Body of pancreas (tissue), 4 donors: ENCODE measurements at regions not wholly inside any gene's neighbourhood (a gene's known extent, or its start where the extent isn't known, plus 50 kb on each side); places are given as distances from the start of the nearest gene placed in this dataset.

ENCODE experiments used
- ATAC-seq: fragments of 150-250 bp; one replicate; pipeline ENCODE4 v1.9.1; 2016
- DNase-seq, 4 donors: peaks; one replicate each; pipeline ENCODE4 v3.0.0-alpha.2; 2019
- H3K27ac ChIP-seq, 4 donors: fragments of 200-600 bp; sonication (generic); 1 replicate in 3 of 4; 2 replicates in 1 of 4; pipeline versions ENCODE4 v1.5.1 to v1.6.1; 2016 to 2019; ENCODE audit warnings: mild to moderate bottlenecking in 1 of 4, mixed read lengths in 1 of 4, moderate library complexity in 1 of 4
- H3K27me3 ChIP-seq, 2 donors: fragments of 200-600 bp; sonication (generic); one replicate each; pipeline ENCODE4 v1.6.0; 2016; ENCODE audit warnings: mild to moderate bottlenecking in 1 of 2
- H3K36me3 ChIP-seq, 2 donors: fragments of 200-600 bp; sonication (generic); replicated peaks in 1 of 2; 2 replicates each; pipeline ENCODE4 v1.5.1; 2016; ENCODE audit warnings: low read depth in 2 of 2; ENCODE audit not compliant: insufficient read depth in 1 of 2
- H3K4me1 ChIP-seq: fragments of 200-600 bp; sonication (generic); one replicate; pipeline ENCODE4 v1.6.0; 2016
- H3K4me3 ChIP-seq, 2 donors: fragments of 200-600 bp; sonication (generic); 1 replicate in 1 of 2; 2 replicates in 1 of 2; pipeline ENCODE4 v1.5.1; 2016 to 2019
- H3K9me3 ChIP-seq, 3 donors: fragments of 200-600 bp; sonication (generic); 1 replicate in 2 of 3; 2 replicates in 1 of 3; pipeline ENCODE4 v1.5.1; 2016
- POLR2A ChIP-seq, 3 donors: fragments of 450-650 bp; IDR thresholded peaks; one replicate each; pipeline ENCODE4 v1.6.1; 2016; ENCODE audit warnings: antibody characterized with exemption in 3 of 3, mild to moderate bottlenecking in 2 of 3
- WGBS, 2 donors: methylation state at CpG; one replicate each; pipeline ENCODE4 v1.1.5; 2017; 5-methylcytosine and 5-hydroxymethylcytosine counted together
- intact Hi-C: fragments of 100-400 bp; cut with DNase I; formaldehyde crosslinking; loops from one replicate; pipeline ENCODE4 v1.15.1; 2023
- TF ChIP-seq, protein P1 (sequence below), 7 experiments: fragments of 450-650 bp in 4 of 7; fragments of 200-600 bp in 3 of 7; sonication (generic) in 3 of 7; IDR thresholded peaks; one replicate each; pipeline ENCODE4 v1.5.1; 2016 to 2019; ENCODE audit warnings: antibody characterized with exemption in 7 of 7

DNA sequence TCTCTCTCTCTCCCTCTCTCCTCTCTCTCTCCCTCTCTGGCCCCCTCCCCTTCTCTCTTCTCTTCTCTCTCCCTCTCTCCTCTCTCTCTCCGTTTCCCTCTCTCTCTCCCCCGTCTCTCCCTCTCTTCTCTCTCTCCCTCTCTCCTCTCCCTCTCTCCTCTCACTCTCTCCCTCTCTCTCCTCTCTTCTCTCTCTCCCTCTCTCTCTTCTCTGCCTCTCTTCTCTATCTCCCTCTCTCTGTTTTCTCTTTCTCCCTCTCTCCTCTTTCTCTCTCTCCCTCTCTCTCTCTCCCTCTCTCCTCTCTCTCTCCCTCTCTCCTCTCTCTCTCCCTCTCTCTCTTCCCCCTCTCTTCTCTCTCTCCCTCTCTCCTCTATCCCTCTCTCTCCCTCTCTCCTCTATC, 98.3 kb upstream of the FGF3 start:
- H3K27me3 ChIP-seq, result peaks cover 0 to 7% of the 10 kb centered on the region in 2 donors
- TF ChIP-seq, protein P1, sequence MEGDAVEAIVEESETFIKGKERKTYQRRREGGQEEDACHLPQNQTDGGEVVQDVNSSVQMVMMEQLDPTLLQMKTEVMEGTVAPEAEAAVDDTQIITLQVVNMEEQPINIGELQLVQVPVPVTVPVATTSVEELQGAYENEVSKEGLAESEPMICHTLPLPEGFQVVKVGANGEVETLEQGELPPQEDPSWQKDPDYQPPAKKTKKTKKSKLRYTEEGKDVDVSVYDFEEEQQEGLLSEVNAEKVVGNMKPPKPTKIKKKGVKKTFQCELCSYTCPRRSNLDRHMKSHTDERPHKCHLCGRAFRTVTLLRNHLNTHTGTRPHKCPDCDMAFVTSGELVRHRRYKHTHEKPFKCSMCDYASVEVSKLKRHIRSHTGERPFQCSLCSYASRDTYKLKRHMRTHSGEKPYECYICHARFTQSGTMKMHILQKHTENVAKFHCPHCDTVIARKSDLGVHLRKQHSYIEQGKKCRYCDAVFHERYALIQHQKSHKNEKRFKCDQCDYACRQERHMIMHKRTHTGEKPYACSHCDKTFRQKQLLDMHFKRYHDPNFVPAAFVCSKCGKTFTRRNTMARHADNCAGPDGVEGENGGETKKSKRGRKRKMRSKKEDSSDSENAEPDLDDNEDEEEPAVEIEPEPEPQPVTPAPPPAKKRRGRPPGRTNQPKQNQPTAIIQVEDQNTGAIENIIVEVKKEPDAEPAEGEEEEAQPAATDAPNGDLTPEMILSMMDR (IDR thresholded peaks at IDR 0.05), result no peak
- no peak for TF ChIP-seq POLR2A (IDR thresholded peaks at IDR 0.05)
- no peaks in the 10 kb centered on the region for H3K9me3 ChIP-seq
- no peak overlapping the region for H3K4me3 ChIP-seq
- ATAC-seq (no peak), DNase-seq (no peak)
- intact Hi-C loops, result no loop called here
- WGBS, 2 donors, result 50 to 56% methylated on average over 2 of the region's 2 CpGs
- no peaks in the 10 kb centered on the region for H3K36me3 ChIP-seq
- H3K27ac ChIP-seq, result no peak overlapping the region
- peaks cover 41% of the 10 kb centered on the region for H3K4me1 ChIP-seq

DNA sequence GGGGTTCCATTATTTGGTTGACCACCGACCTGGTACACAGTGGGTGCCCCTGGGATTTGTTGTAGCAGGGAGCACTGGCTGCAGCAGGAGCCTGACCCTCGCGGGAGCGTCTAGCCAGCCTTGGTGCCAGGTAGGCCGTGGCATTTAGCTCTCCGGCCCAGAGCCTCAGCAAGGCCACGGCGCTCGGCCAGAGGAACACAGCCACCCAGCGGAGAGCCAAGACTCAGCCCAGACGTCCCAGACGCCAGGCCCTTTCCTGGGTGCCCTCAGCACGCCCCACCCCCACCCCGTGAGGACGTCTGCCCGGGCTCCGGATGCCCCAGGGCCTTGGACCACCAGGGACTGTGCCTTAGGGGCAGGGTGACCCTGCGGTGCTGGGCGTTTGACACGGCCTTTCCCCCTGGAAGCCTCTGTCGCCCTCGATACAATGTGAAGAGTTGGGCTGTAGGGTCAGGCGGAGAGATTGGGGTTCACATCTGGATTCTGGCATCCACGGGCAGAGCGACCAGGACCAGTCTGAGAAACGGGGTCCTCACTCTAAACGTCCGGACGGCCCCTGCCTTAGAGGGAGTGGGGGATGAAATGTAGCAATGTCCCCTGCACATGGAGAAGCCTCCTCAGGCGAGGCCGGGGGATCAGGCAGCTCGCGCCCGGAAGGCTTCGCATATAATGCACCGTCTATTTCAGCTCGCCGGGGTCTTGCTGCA, 99.2 kb upstream of the FGF3 start:
- H3K4me1 ChIP-seq, result peaks cover 40% of the 10 kb centered on the region
- H3K4me3 ChIP-seq, result no peak overlapping the region
- no peaks in the 10 kb centered on the region for H3K36me3 ChIP-seq
- DNase-seq (peak in 2 of 4 donors; percentile 52 to 54), ATAC-seq (no peak)
- H3K27me3 ChIP-seq, result peaks cover 0 to 7% of the 10 kb centered on the region in 2 donors
- no peaks in the 10 kb centered on the region for H3K9me3 ChIP-seq
- peak overlapping the region in 1 of 4 donors; percentile 3 for H3K27ac ChIP-seq
- 32 to 39% methylated on average over 10 to 38 of the region's 38 CpGs for WGBS, 2 donors
- intact Hi-C loops, result no loop called here
- TF ChIP-seq, protein P1 (IDR thresholded peaks at IDR 0.05), result no peak
- TF ChIP-seq POLR2A (IDR thresholded peaks at IDR 0.05), result no peak

DNA sequence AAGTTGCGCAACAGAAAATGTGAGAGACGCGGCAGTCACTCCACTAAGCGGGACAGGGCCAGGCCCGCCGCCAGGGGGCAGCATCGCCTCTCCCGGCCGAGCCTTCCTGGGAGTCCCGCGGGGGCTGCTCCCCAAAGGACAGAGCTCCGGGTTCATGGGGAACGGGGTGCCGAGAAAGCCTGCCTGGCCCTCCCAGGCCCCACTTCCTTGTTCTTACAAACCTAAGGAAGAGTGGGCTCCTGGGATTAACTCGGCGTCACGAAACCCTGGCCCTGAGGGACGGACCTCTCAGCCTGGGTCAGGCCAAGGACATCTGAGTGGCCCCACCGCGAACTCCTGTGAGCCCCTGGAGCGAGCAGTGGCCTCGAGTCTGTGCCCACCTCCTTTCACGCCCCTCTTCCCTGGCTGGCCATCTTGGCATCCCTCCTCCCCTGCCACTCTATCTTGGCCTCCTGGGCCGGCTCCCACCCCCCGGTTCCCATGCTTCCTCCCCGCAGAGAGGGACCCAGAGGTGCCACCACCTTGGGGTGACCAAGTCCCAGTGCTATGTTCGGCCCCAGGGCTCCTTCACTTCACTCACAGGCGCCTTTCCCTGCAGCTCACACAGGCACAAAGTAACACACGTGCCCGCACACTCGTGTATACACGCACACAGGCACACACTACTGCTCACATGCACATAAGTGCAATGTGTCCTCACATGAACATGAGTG, 99.9 kb upstream of the FGF3 start:
- peak; percentile 30 for ATAC-seq
- peak; percentile 67 to 83 (median 72) for DNase-seq
- intact Hi-C loops, result no loop called here
- peak overlapping the region in 1 of 4 donors; percentile 3 for H3K27ac ChIP-seq
- no peak overlapping the region for H3K4me3 ChIP-seq
- no peaks in the 10 kb centered on the region for H3K9me3 ChIP-seq
- peaks cover 0 to 7% of the 10 kb centered on the region in 2 donors for H3K27me3 ChIP-seq
- no peaks in the 10 kb centered on the region for H3K36me3 ChIP-seq
- H3K4me1 ChIP-seq, result peaks cover 33% of the 10 kb centered on the region
- TF ChIP-seq, protein P1 (IDR thresholded peaks at IDR 0.05), result peak; percentile 78 to 91 (median 86)
- no peak for TF ChIP-seq POLR2A (IDR thresholded peaks at IDR 0.05)
- 35 to 67% methylated on average over 15 to 27 of the region's 32 CpGs for WGBS, 2 donors

DNA sequence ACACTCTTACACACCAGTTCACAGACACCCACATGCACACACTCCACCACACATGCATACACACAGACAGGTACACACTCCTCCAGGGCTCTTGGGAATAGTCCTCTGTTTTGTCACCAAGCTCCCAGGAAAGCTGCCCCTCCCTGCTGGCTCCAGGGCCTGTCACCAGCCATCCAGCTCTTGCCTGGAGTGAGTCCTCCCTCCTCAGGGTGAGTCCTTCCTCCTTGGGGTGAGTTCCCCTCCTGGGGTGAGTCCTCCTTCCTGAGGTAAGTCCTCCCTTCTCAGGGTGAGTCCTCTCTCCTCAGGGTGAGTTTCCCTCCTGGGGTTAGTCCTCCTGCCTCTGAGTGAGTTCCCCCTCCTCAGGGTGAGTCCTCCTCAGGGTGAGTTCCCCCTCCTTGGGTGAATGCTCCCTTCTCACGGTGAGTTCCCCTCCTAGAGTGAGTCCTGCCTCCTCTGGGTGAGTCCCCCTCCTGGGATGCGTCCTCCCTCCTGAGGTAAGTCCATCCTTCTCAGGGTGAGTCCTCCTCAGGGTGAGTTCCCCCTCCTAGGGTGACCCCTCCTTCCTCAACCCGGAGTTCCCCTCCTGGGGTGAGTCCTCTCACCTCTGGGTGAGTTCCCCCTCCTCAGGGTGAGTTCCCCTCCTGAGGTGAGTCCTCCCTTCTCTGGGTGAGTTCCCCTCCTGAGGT, 100.6 kb upstream of the FGF3 start:
- ATAC-seq (no peak), DNase-seq (peak in 1 of 4 donors; percentile 7)
- Histone ChIP-seq H3K27me3 (peaks cover 0 to 7% of the 10 kb centered on the region in 2 donors), H3K4me3 (no peak overlapping the region), H3K9me3 (no peaks in the 10 kb centered on the region), H3K27ac (no peak overlapping the region), H3K4me1 (peaks cover 26% of the 10 kb centered on the region), H3K36me3 (no peaks in the 10 kb centered on the region)
- TF ChIP-seq, protein P1 (IDR thresholded peaks at IDR 0.05), result no peak
- TF ChIP-seq POLR2A (IDR thresholded peaks at IDR 0.05), result no peak
- intact Hi-C loops, result no loop called here
- 34 to 61% methylated on average over 2 to 3 of the region's 3 CpGs for WGBS, 2 donors
